CD4-positive, alpha-beta T cell (primary cell): ENCODE measurements at regions not wholly inside any gene's neighbourhood (a gene's known extent, or its start where the extent isn't known, plus 50 kb on each side); places are given as distances from the start of the nearest gene placed in this dataset.

Experiments used
- ATAC-seq: fragments of 200-7000 bp; cut with Tn5 transposase; one replicate; pipeline ENCODE4 v1.10.0; 2022; ENCODE audit warnings: mild to moderate bottlenecking; ENCODE audit not compliant: poor library complexity
- CTCF ChIA-PET: fragments of 350-600 bp; sonication (Branson Sonifier 250); formaldehyde crosslinking; loops from one replicate; lab custom pipeline; 2021; ENCODE audit warnings: antibody characterized with exemption, inconsistent platforms; lab: Charles Lee
- POLR2A ChIA-PET: fragments of 350-600 bp; sonication (Branson Sonifier 250); formaldehyde crosslinking; loops from one replicate; lab custom pipeline; 2021; ENCODE audit warnings: antibody characterized with exemption, inconsistent platforms; lab: Charles Lee
- DNase-seq, 14 experiments: peaks; one replicate each; pipeline ENCODE4 v3.0.0-alpha.2; 2013 to 2020; ENCODE audit warnings: mixed read lengths in 2 of 14
- H3K27ac ChIP-seq, 2 donors: one replicate each; pipeline versions ENCODE4 v1.5.1 to v1.7.0; 2013; ENCODE audit warnings: low read length in 2 of 2, low read depth in 1 of 2, mild to moderate bottlenecking in 1 of 2
- H3K27me3 ChIP-seq, 2 experiments: 1 replicate in 1 of 2; 2 replicates in 1 of 2; pipeline versions ENCODE4 v1.6.1 to v1.7.0; 2013; ENCODE audit warnings: low read length in 2 of 2, control low read depth in 1 of 2, mild to moderate bottlenecking in 1 of 2, moderate library complexity in 1 of 2; ENCODE audit not compliant: insufficient read depth in 2 of 2, control insufficient read depth in 1 of 2
- H3K36me3 ChIP-seq: one replicate; pipeline ENCODE4 v1.6.1; 2013; ENCODE audit warnings: low read length, control low read depth; ENCODE audit not compliant: insufficient read depth
- H3K4me1 ChIP-seq: one replicate; pipeline ENCODE4 v1.6.1; 2013; ENCODE audit warnings: low read length, control low read depth; ENCODE audit not compliant: insufficient read depth
- H3K4me3 ChIP-seq: one replicate; pipeline ENCODE4 v1.5.1; 2013; ENCODE audit warnings: mild to moderate bottlenecking, low read length, moderate library complexity
- H3K9me3 ChIP-seq, 2 experiments: 1 replicate in 1 of 2; 2 replicates in 1 of 2; pipeline versions ENCODE4 v1.6.1 to v1.7.0; 2013; ENCODE audit warnings: low read length in 2 of 2, mild to moderate bottlenecking in 2 of 2, control low read depth in 1 of 2, moderate library complexity in 1 of 2; ENCODE audit not compliant: control insufficient read depth in 1 of 2, insufficient read depth in 1 of 2
- H3K27ac Mint-ChIP-seq: one replicate; pipeline ENCODE4 v1.8.0; 2020; ENCODE audit warnings: mixed read lengths
- H3K27me3 Mint-ChIP-seq: one replicate; pipeline ENCODE4 v1.8.0; 2021; ENCODE audit warnings: mixed read lengths
- H3K36me3 Mint-ChIP-seq: one replicate; pipeline ENCODE4 v1.8.0; 2021; ENCODE audit warnings: low read depth, mixed read lengths
- H3K4me1 Mint-ChIP-seq: one replicate; pipeline ENCODE4 v1.8.0; 2021; ENCODE audit warnings: low read depth, mixed read lengths
- H3K4me3 Mint-ChIP-seq: one replicate; pipeline ENCODE4 v1.8.0; 2020; ENCODE audit warnings: mild to moderate bottlenecking, mixed read lengths
- H3K9me3 Mint-ChIP-seq: one replicate; pipeline ENCODE4 v1.8.0; 2020; ENCODE audit warnings: mixed read lengths
- CTCF ChIP-seq: fragments of 200-600 bp; IDR thresholded peaks from one replicate; pipeline ENCODE4 v1.8.0; 2022; ENCODE audit warnings: antibody characterized with exemption, mild to moderate bottlenecking
- intact Hi-C, 2 experiments: fragments of 100-400 bp; cut with DNase I in 1 of 2; cut with micrococcal nuclease in 1 of 2; formaldehyde crosslinking; loops; one replicate each; pipeline versions ENCODE4 v1.15.1 to v1.9.0; 2023 to 2025; cut with DNase I, micrococcal nuclease

- Histone ChIP-seq H3K4me3 (no peak overlapping the region), H3K4me1 (no peaks in the 10 kb centered on the region), H3K9me3 (no peaks in the 10 kb centered on the region), H3K27me3 (no peaks in the 10 kb centered on the region), H3K36me3 (no peaks in the 10 kb centered on the region), H3K27ac (no peak overlapping the region)
- Mint-ChIP-seq H3K27me3 (no peaks in the 10 kb centered on the region), H3K9me3 (peaks cover 6% of the 10 kb centered on the region), H3K4me1 (no peaks in the 10 kb centered on the region), H3K27ac (no peak overlapping the region), H3K4me3 (no peak overlapping the region), H3K36me3 (no peaks in the 10 kb centered on the region)
- ChIA-PET CTCF (no interaction called here), POLR2A (no interaction called here)
- DNase-seq: no peak
- TF ChIP-seq CTCF: no peak
- intact Hi-C loops: no loop called here
- no peak for ATAC-seq
Observed at GRCh38 chr18:41353777-41354528, 601.1 kb upstream of the PIK3C3 start.

- ChIA-PET POLR2A (no interaction called here), CTCF (no interaction called here)
- H3K27ac ChIP-seq: no peak overlapping the region
- no peak overlapping the region for H3K4me3 ChIP-seq
- Mint-ChIP-seq H3K27me3 (no peaks in the 10 kb centered on the region), H3K36me3 (no peaks in the 10 kb centered on the region), H3K27ac (no peak overlapping the region), H3K9me3 (peaks cover 3% of the 10 kb centered on the region), H3K4me1 (no peaks in the 10 kb centered on the region), H3K4me3 (no peak overlapping the region)
- no peaks in the 10 kb centered on the region for H3K4me1 ChIP-seq
- ATAC-seq: no peak
- TF ChIP-seq CTCF: no peak
- H3K27me3 ChIP-seq: no peaks in the 10 kb centered on the region
- intact Hi-C loops: no loop called here
- no peak for DNase-seq
- no peaks in the 10 kb centered on the region for H3K9me3 ChIP-seq
- no peaks in the 10 kb centered on the region for H3K36me3 ChIP-seq
Observed at GRCh38 chr18:41351430-41351829, 603.6 kb upstream of the PIK3C3 start.

GRCh38 chr18:41347057-41347456 lies 608.0 kb upstream of the PIK3C3 start:
- Mint-ChIP-seq H3K4me3 (no peak overlapping the region), H3K4me1 (no peaks in the 10 kb centered on the region), H3K36me3 (no peaks in the 10 kb centered on the region), H3K27ac (no peak overlapping the region), H3K27me3 (no peaks in the 10 kb centered on the region), H3K9me3 (peaks cover 9% of the 10 kb centered on the region)
- intact Hi-C loops: no loop called here
- ATAC-seq (no peak), DNase-seq (no peak)
- ChIA-PET POLR2A (no interaction called here), CTCF (no interaction called here)
- H3K4me1 ChIP-seq: no peaks in the 10 kb centered on the region
- H3K4me3 ChIP-seq: no peak overlapping the region
- H3K9me3 ChIP-seq: no peaks in the 10 kb centered on the region
- H3K36me3 ChIP-seq: no peaks in the 10 kb centered on the region
- no peaks in the 10 kb centered on the region for H3K27me3 ChIP-seq
- no peak for TF ChIP-seq CTCF
- no peak overlapping the region for H3K27ac ChIP-seq
